Right lobe of liver (tissue), 4 donors: ENCODE measurements at regions not wholly inside any gene's neighbourhood (a gene's known extent, or its start where the extent isn't known, plus 50 kb on each side); places are given as distances from the start of the nearest gene placed in this dataset.

ENCODE experiments used
- POLR2A ChIP-seq: fragments of 450-650 bp; IDR thresholded peaks from one replicate; pipeline ENCODE4 v1.6.1; 2017; ENCODE audit warnings: antibody characterized with exemption, mild to moderate bottlenecking
- TF ChIP-seq, protein P1 (sequence below), 4 donors: fragments of 200-600 bp in 3 of 4; fragments of 450-650 bp in 1 of 4; IDR thresholded peaks; one replicate each; pipeline versions ENCODE4 v1.5.1 to v1.8.0; 2016 to 2022; ENCODE audit warnings: antibody characterized with exemption in 4 of 4, mild to moderate bottlenecking in 2 of 4
- donor health status: DM: no; HTN: no; CAD: no.
- donor health status: DM: no; HTN: no; CAD: no.
- donor health status: DM: no; HTN: yes; CAD: no.

DNA sequence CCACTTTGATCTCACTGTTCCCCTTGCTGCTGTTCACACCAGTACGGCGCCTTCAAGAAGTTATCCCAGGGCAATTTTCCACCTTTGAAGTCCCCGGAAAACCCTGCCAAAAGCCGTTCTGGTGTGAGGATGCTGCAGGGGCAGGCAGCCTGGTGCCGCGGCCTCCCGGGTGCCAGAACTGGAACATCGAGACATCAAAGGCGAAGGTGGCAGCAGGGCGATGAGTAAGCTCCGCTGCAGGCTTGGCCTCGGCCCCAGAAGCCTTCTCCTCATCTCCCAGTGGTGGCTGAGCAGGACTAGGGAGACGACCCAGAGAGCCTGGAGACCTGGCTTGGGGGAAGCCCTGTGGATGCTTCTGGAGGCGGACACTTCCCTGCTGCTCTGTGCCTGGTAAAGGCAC lies 115.3 kb upstream of the MSX2 start:
- TF ChIP-seq, protein P1, sequence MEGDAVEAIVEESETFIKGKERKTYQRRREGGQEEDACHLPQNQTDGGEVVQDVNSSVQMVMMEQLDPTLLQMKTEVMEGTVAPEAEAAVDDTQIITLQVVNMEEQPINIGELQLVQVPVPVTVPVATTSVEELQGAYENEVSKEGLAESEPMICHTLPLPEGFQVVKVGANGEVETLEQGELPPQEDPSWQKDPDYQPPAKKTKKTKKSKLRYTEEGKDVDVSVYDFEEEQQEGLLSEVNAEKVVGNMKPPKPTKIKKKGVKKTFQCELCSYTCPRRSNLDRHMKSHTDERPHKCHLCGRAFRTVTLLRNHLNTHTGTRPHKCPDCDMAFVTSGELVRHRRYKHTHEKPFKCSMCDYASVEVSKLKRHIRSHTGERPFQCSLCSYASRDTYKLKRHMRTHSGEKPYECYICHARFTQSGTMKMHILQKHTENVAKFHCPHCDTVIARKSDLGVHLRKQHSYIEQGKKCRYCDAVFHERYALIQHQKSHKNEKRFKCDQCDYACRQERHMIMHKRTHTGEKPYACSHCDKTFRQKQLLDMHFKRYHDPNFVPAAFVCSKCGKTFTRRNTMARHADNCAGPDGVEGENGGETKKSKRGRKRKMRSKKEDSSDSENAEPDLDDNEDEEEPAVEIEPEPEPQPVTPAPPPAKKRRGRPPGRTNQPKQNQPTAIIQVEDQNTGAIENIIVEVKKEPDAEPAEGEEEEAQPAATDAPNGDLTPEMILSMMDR (IDR thresholded peaks at IDR 0.05) = no peak
- TF ChIP-seq POLR2A = no peak
